Vagina (tissue), 2 donors: ENCODE measurements at regions not wholly inside any gene's neighbourhood (a gene's known extent, or its start where the extent isn't known, plus 50 kb on each side); places are given as distances from the start of the nearest gene placed in this dataset.

Experiments
- CTCF ChIP-seq, 3 experiments: fragments of 450-650 bp in 2 of 3; fragments of 200-600 bp in 1 of 3; sonication (generic) in 1 of 3; IDR thresholded peaks; one replicate each; pipeline ENCODE4 v1.5.1; 2017 to 2019; ENCODE audit warnings: antibody characterized with exemption in 3 of 3, mild to moderate bottlenecking in 2 of 3, moderate library complexity in 2 of 3
- POLR2A ChIP-seq, 2 donors: fragments of 450-650 bp; IDR thresholded peaks; one replicate each; pipeline ENCODE4 v1.6.1; 2017; ENCODE audit warnings: antibody characterized with exemption in 2 of 2, mild to moderate bottlenecking in 2 of 2, moderate library complexity in 2 of 2
- POLR2AphosphoS5 ChIP-seq, 2 donors: sonication (generic); formaldehyde crosslinking; IDR thresholded peaks; one replicate each; pipeline ENCODE4 v1.9.0; 2017; ENCODE audit warnings: antibody characterized with exemption in 2 of 2, mild to moderate bottlenecking in 2 of 2, low read depth in 1 of 2; ENCODE audit not compliant: insufficient read depth in 1 of 2

DNA sequence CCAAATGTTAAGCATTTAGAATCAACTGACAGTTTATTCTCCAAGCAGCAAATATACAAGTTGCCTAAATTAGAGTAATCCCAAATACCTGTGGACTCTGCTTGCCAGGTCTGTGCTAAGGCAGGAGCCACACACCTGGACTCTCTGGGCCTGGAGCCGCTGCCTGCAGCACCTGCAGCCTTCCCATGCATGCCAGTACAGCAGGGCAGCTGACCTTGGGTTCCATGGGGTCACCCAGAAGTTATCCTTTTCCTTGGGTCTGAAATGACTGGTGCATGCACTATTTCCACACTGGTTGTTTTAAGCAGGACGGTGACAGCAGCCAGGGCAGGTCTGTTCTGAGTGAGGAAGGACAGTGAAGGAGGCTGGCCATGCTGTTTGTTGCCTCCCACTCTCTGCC lies 573.2 kb downstream of the GLRX3 start:
- TF ChIP-seq POLR2A (IDR thresholded peaks at IDR 0.05) (no peak), CTCF (IDR thresholded peaks at IDR 0.05) (no peak), POLR2AphosphoS5 (IDR thresholded peaks at IDR 0.05; ENCODE audit: insufficient read depth in 1 of 2, low read depth in 1 of 2) (no peak)
